ACC112 (cell line): ENCODE measurements at regions not wholly inside any gene's neighbourhood (a gene's known extent, or its start where the extent isn't known, plus 50 kb on each side); places are given as distances from the start of the nearest gene placed in this dataset.

Source experiments
- H2AFZ ChIP-seq: fragments of 200-600 bp; sonication (generic); one replicate; pipeline ENCODE4 v1.6.0; 2017; ENCODE audit warnings: antibody characterized with exemption, low read length; ENCODE audit not compliant: unreplicated experiment
- H3K27ac ChIP-seq: fragments of 200-600 bp; sonication (generic); 2 replicates; pipeline ENCODE4 v1.5.1; 2014; ENCODE audit warnings: low read depth, mild to moderate bottlenecking, antibody characterized with exemption, low read length, moderate library complexity
- H3K27me3 ChIP-seq: fragments of 200-600 bp; sonication (generic); 2 replicates; pipeline ENCODE4 v1.6.1; 2014; ENCODE audit warnings: mild to moderate bottlenecking, antibody characterized with exemption, low read length, moderate library complexity, mixed read lengths; ENCODE audit not compliant: insufficient read depth
- H3K36me3 ChIP-seq: fragments of 200-600 bp; sonication (generic); 2 replicates; pipeline ENCODE4 v1.6.1; 2016; ENCODE audit warnings: mild to moderate bottlenecking, antibody characterized with exemption, low read length, moderate library complexity, mixed read lengths; ENCODE audit not compliant: insufficient read depth
- H3K4me1 ChIP-seq: fragments of 200-600 bp; sonication (generic); one replicate; pipeline ENCODE4 v1.6.1; 2016; ENCODE audit warnings: low read length, mixed read lengths; ENCODE audit not compliant: insufficient read depth, unreplicated experiment, control insufficient read depth
- H3K4me3 ChIP-seq: fragments of 200-600 bp; sonication (generic); 2 replicates; pipeline ENCODE4 v1.5.1; 2014; ENCODE audit warnings: mild to moderate bottlenecking, low read depth, low read length
- H3K79me2 ChIP-seq: fragments of 200-600 bp; sonication (generic); one replicate; pipeline ENCODE4 v1.6.0; 2016; ENCODE audit warnings: low read length; ENCODE audit not compliant: control insufficient read depth, unreplicated experiment, insufficient read depth

DNA sequence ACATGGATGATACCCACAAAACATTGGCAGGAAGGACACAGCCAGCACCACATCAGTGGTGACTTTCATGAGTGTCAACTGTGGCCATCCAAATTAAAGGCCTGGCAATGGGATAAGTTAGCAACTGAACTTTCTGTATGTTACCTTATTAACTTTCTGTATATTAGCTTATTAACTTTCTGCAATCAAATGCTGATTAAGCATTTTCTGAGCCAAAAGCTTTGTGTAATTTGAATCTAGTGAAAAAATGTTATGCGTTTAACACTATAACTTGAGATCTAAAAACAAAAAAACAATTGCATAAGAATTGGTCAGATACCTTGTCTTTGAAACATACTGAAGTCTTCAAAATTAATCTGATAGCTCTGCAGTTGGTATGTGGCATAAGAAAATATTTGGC lies 159.3 kb downstream of the ZNF33B start:
- no peak overlapping the region for H3K27ac ChIP-seq
- no peak overlapping the region for H3K4me3 ChIP-seq
- no peaks in the 10 kb centered on the region for H3K4me1 ChIP-seq
- no peaks in the 10 kb centered on the region; the same call in 1 of the 2 replicates for H3K27me3 ChIP-seq
- H3K79me2 ChIP-seq, result no peaks in the 10 kb centered on the region
- H3K36me3 ChIP-seq, result no peaks in the 10 kb centered on the region
- H2AFZ ChIP-seq, result no peak overlapping the region

DNA sequence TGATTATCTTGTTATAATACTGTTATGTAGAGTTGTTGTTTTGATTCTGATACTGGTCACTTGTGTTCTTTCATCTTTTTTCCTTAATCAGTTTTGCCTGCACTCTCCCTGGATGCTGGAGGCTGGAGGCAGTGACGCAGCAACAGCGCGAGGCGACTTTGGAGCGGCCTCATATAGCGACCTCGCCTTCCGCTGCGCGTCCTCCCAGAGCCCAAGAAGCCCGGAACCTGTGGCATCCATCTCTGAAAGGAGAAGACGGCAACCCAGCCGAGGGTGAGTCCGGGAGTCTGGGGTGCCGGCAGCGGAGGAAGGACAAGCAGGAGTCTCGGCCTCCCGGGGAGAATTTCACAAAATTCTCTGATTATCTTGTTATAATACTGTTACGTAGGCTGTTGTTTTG lies 161.2 kb downstream of the ZNF33B start:
- Histone ChIP-seq H3K36me3 (no peaks in the 10 kb centered on the region), H3K27ac (no peak overlapping the region), H3K4me3 (no peak overlapping the region), H3K4me1 (no peaks in the 10 kb centered on the region), H2AFZ (no peak overlapping the region), H3K27me3 (no peaks in the 10 kb centered on the region; the same call in 1 of the 2 replicates), H3K79me2 (no peaks in the 10 kb centered on the region)

DNA sequence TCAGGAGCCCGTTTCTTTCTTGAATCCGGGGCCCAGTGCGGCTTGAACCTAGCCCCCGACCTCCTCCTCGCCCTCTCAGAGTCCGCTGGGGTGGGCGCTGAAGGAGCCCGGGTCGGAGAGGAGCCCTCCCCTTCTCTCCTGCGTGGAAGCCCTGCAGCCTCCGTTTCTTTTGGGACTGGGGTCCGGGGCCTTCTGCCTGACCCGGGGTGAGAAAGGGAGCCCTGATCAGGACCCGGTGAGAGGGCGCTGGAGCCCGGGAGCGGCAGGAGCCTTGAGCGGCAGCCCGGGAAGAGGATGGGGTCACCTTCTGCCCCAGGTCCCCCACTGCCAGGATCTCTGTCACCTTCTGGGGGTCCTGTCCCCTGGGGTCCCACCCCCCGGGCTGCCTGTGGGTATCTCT lies 162.3 kb downstream of the ZNF33B start:
- Histone ChIP-seq H3K27me3 (no peaks in the 10 kb centered on the region; the same call in 1 of the 2 replicates), H3K4me1 (no peaks in the 10 kb centered on the region), H3K36me3 (no peaks in the 10 kb centered on the region), H3K79me2 (no peaks in the 10 kb centered on the region), H3K4me3 (peak overlapping the region; percentile 76), H2AFZ (peak overlapping the region; percentile 66), H3K27ac (no peak overlapping the region)

DNA sequence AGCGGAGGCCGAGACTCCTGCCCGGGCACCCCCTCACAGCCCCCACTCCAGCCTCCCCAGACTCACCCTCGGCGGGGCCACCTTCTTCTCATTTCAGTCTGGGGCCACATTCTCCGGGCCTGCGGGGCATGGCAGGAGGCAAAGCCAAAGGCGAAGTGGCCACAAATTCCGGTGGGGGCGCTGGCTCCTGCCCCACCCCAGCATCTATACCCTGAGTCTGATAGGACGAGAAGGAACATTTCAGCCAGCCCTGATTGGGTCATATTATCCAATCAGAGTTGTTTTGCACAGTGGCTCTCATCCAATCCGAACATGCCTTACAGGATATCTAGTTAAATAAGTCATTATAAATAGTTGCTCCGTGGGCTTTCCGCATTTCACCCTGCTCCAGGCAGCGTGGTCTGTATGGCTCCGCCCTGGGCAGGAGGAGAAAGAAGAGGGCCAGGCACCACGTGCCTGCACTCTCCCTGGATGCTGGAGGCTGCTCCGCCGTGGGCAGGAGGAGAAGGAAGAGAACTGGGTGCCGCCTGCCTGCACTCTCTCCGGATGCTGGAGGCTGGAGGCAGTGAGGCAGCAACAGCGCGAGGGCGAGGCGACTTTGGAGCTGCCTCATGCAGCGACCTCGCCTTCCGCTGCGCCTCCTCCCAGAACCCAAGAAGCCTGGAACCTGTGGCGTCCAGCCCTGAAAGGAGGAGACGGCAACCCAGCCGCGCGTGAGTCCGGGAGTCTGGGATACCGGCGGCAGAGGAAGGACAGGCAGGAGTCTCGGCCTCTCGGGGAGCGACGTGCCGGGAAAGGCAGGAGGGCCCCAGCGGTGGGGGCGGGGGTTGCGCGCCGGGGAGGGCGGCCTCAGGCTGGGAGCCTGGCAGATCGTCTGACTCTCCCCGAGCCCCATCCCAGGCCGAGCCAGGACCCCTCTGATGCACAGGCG lies 162.9 kb downstream of the ZNF33B start:
- Histone ChIP-seq H2AFZ (peak overlapping the region; percentile 66), H3K79me2 (no peaks in the 10 kb centered on the region), H3K27me3 (no peaks in the 10 kb centered on the region; the same call in 1 of the 2 replicates), H3K4me3 (peak overlapping the region; percentile 76), H3K4me1 (no peaks in the 10 kb centered on the region), H3K36me3 (no peaks in the 10 kb centered on the region), H3K27ac (no peak overlapping the region)

DNA sequence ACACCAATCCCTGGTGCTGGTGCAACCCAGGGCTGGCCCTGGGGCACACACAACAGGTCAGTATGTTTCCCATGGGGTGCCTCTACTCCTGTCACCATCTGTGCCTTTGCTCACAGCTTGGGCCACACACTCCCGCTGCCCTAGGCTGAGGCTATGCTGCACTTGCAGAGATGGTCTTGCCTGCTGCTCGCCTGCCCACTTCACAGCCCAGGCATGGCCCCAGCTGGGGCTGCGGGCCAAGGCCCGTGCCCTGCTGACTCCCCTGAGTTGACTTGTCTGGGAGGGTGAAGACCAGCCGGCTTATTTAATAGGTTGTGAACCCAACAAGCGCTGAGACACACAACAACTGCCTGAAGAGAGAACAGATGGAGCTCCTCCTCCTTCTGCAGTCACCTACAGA lies 184.1 kb downstream of the ZNF33B start:
- Histone ChIP-seq H3K36me3 (no peaks in the 10 kb centered on the region), H2AFZ (no peak overlapping the region), H3K27me3 (no peaks in the 10 kb centered on the region), H3K4me3 (no peak overlapping the region), H3K27ac (no peak overlapping the region), H3K4me1 (no peaks in the 10 kb centered on the region), H3K79me2 (no peaks in the 10 kb centered on the region)

DNA sequence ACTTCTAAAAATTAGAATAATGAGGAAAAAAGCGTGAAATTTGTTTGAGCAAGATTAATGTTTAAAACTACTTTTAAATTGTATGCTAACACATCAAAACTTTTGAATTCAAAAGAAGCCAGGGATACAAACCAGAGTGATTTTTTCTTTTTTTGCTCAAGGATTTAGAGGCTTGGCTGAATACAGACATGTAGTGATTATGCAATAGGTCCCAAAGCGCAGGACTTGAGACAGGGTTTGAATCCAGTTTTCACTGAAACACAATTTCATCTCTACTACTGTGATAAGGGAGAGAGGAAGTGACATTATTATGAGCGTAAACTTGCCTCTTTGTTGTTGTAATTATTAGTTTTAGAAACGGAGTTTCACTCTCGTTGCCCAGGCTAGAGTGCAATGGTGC lies 207.3 kb downstream of the ZNF33B start:
- Histone ChIP-seq H3K36me3 (no peaks in the 10 kb centered on the region), H3K27ac (no peak overlapping the region), H3K4me3 (no peak overlapping the region), H2AFZ (no peak overlapping the region), H3K27me3 (no peaks in the 10 kb centered on the region), H3K79me2 (no peaks in the 10 kb centered on the region), H3K4me1 (no peaks in the 10 kb centered on the region)

DNA sequence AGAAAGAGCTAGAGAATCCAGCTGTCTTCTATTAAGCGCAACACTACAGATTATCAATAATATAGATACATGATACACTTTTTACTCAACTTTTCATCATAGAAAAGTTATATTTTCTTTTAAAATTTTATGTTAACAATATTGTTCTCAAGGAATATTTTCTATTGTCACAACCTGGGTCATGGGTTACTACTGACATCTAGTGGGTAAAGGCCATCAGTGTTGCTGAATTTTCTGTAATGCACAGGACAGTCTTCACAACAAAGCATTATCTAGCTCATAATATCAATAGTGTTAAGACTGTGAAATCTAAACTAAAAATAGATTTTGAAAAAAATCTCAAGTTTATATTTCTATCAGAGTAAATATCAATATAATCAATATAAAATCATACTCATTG lies 209.8 kb downstream of the ZNF33B start:
- Histone ChIP-seq H3K27ac (no peak overlapping the region), H3K4me3 (no peak overlapping the region), H3K36me3 (no peaks in the 10 kb centered on the region), H3K4me1 (no peaks in the 10 kb centered on the region), H3K27me3 (peaks cover 12% of the 10 kb centered on the region), H3K79me2 (no peaks in the 10 kb centered on the region), H2AFZ (no peak overlapping the region)

DNA sequence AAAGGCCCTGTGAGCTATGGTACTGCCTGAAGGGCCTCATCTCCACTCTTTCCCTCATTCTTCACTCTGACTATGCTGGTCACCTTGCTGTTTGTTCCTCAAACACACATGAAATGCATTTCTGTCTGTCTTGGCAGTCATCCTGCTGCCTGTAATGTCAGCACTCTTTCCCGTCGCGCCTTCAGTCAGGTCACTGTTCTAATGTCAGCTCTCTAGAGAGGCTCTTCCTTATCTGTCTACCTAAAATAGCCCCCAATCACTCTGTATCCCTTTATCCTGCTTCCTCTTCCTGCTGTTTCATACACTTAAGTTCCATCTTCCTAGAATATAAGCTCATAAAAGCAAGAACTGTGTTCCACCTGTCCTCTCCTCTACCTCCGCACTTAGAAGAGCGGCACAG lies 215.5 kb downstream of the ZNF33B start:
- H3K4me3 ChIP-seq, result no peak overlapping the region
- H3K27ac ChIP-seq, result no peak overlapping the region
- H2AFZ ChIP-seq, result no peak overlapping the region
- no peaks in the 10 kb centered on the region for H3K4me1 ChIP-seq
- H3K36me3 ChIP-seq, result no peaks in the 10 kb centered on the region
- H3K79me2 ChIP-seq, result no peaks in the 10 kb centered on the region
- peaks cover 12% of the 10 kb centered on the region for H3K27me3 ChIP-seq

DNA sequence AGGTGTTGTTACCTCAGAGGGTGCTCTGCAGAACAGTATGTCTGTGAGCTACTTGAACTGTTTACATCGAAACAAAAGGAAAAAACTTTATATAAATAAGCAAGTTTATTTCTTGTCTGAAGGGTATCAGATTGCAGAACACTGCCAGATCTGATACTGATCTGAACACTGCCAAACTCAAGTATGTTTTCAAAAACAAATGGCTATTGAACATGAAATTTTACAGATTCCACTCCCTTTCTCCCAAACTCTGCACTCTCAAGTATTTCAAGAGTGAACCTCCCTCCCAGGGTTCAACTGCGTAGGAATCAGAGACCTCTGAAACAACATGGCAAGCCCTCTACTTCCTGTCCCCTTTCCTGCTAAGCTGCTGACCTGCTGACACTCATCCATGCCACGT lies 216.6 kb downstream of the ZNF33B start:
- Histone ChIP-seq H3K79me2 (no peaks in the 10 kb centered on the region), H2AFZ (no peak overlapping the region), H3K4me1 (no peaks in the 10 kb centered on the region), H3K36me3 (no peaks in the 10 kb centered on the region), H3K27me3 (peaks cover 12% of the 10 kb centered on the region), H3K4me3 (no peak overlapping the region), H3K27ac (no peak overlapping the region)

DNA sequence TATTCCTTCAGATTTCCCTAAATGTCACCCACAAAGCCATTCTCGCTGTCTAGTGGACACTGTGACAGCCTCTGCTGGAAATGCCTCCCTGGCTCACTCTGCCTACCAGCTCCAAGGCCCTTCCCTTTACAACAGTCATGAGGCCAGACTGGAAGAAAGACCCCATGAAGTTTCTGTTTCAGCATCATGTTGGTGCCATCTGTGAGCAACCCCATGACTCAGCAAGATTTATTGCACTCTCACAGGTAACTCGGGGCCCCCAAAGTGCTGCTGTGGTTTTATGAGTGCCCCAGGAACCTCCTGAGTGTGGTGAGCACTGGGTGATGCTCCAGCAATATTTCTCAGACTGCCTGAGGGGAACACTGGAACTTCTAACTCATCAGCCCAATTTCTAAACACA lies 218.6 kb downstream of the ZNF33B start:
- H3K4me1 ChIP-seq, result no peaks in the 10 kb centered on the region
- H3K79me2 ChIP-seq, result no peaks in the 10 kb centered on the region
- peaks cover 6% of the 10 kb centered on the region for H3K27me3 ChIP-seq
- no peaks in the 10 kb centered on the region for H3K36me3 ChIP-seq
- no peak overlapping the region for H2AFZ ChIP-seq
- H3K27ac ChIP-seq, result no peak overlapping the region
- H3K4me3 ChIP-seq, result no peak overlapping the region

DNA sequence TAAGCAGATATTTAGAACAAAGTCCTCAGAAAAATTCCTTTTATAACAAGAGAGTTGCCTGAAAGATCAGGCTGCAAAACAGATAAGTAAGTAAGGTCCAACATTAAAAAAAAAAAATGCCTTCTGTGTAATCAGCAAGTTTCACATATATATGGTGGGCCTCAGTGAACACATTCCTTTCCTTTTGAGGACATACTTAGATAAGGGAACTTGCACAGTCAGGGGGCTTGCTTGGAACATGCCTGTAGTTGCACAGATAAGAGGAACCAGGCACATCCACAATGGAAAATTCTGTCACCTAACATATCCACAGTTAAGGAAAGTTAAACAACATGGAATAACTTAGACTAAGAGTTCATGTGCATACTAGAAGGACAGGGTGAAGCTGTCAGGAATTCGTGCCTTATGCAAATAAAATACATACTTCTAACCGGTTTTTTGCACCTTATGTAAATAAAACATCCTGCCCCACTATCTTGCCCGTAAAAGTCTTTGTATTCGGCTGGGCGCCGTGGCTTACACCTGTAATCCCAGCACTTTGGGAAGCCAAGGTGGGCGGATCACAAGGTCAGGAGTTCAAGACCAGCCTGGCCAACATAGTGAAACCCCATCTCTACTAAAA lies 257.3 kb downstream of the ZNF33B start:
- no peaks in the 10 kb centered on the region for H3K79me2 ChIP-seq
- no peak overlapping the region for H2AFZ ChIP-seq
- H3K27ac ChIP-seq, result no peak overlapping the region
- no peaks in the 10 kb centered on the region for H3K36me3 ChIP-seq
- no peaks in the 10 kb centered on the region for H3K27me3 ChIP-seq
- no peak overlapping the region for H3K4me3 ChIP-seq
- H3K4me1 ChIP-seq, result no peaks in the 10 kb centered on the region
